GM12891 (cell line): ENCODE measurements at regions not wholly inside any gene's neighbourhood (a gene's known extent, or its start where the extent isn't known, plus 50 kb on each side); places are given as distances from the start of the nearest gene placed in this dataset.

Source experiments
- PAX5 ChIP-seq: IDR thresholded peaks from 2 replicates; pipeline ENCODE4 v1.6.1; 2011; ENCODE audit warnings: low read length, moderate library complexity, mild to moderate bottlenecking; ENCODE audit not compliant: insufficient read depth, severe bottlenecking
- POLR2A ChIP-seq: IDR thresholded peaks from 2 replicates; pipeline ENCODE4 v1.6.1; 2011; ENCODE audit warnings: low read depth, low read length, control low read depth
- POLR2AphosphoS5 ChIP-seq: IDR thresholded peaks from 2 replicates; pipeline ENCODE4 v1.6.1; 2011; ENCODE audit warnings: low read depth, low read length, control low read depth
- POU2F2 ChIP-seq: IDR thresholded peaks from 2 replicates; pipeline ENCODE4 v1.6.1; 2011; ENCODE audit warnings: low read depth, mild to moderate bottlenecking, control low read depth, low read length, moderate library complexity
- SPI1 ChIP-seq: IDR thresholded peaks from 2 replicates; pipeline ENCODE4 v1.6.1; 2011; ENCODE audit warnings: low read depth, low read length, control low read depth
- TAF1 ChIP-seq: IDR thresholded peaks from 2 replicates; pipeline ENCODE4 v1.6.1; 2011; ENCODE audit warnings: low read depth, low read length, control low read depth

DNA sequence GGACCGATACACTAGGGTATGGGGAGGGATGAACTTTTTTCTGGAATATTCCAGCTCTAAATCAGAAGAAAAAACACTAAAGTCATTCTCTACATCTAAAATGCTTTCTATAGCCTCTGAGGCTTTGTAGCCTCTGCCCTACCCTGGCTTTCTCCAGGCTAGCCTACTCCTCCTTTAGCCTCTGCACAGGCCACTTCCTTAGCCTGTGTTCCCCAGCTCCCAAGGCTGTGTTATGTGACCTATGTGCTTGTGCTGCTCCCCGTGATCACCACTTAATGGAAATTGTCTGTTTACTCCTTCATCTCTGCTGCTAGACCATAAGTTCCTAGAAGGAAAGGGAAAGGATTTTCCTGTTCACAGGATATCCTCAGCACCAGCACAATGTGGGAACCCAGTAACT lies 92.8 kb downstream of the SEC16B start:
- no peak for TF ChIP-seq POLR2A
- TF ChIP-seq TAF1, result no peak
- no peak for TF ChIP-seq POLR2AphosphoS5
- no peak for TF ChIP-seq PAX5
- no peak for TF ChIP-seq SPI1
- no peak for TF ChIP-seq POU2F2
